Superior temporal gyrus (tissue), 1 donor: ENCODE measurements at regions not wholly inside any gene's neighbourhood (a gene's known extent, or its start where the extent isn't known, plus 50 kb on each side); places are given as distances from the start of the nearest gene placed in this dataset.

Experiments
- DNase-seq: peaks from one replicate; pipeline ENCODE4 v3.0.0-alpha.2; 2016; ENCODE audit errors: extremely low spot score

- no peak for DNase-seq
These were observed 110.3 kb upstream of the CEP85L start for GRCh38 chr6:118761645-118762044.

- no peak for DNase-seq
These were observed 107.6 kb upstream of the CEP85L start for GRCh38 chr6:118758946-118759345.

- no peak for DNase-seq
These were observed 104.7 kb upstream of the CEP85L start for GRCh38 chr6:118755941-118756646.

GRCh38 chr6:118752803-118753202 is 101.4 kb upstream of the CEP85L start:
- DNase-seq, result no peak

- no peak for DNase-seq
These were observed 99.7 kb upstream of the CEP85L start for GRCh38 chr6:118751072-118751471.

GRCh38 chr6:118750143-118750542 is 98.8 kb upstream of the CEP85L start:
- DNase-seq, result no peak

- peak; percentile 43 for DNase-seq
These were observed 97.1 kb upstream of the CEP85L start for GRCh38 chr6:118748311-118749062.

- no peak for DNase-seq
These were observed 95.4 kb upstream of the CEP85L start for GRCh38 chr6:118746825-118747174.

- DNase-seq, result no peak
These were observed 94.9 kb upstream of the CEP85L start for GRCh38 chr6:118746145-118746824.

GRCh38 chr6:118745156-118745555 is 93.8 kb upstream of the CEP85L start:
- no peak for DNase-seq

GRCh38 chr6:118744261-118744941 is 93.0 kb upstream of the CEP85L start:
- no peak for DNase-seq

GRCh38 chr6:118743746-118744145 is 92.4 kb upstream of the CEP85L start:
- DNase-seq, result no peak

GRCh38 chr6:118740372-118740771 is 89.0 kb upstream of the CEP85L start:
- DNase-seq, result no peak

GRCh38 chr6:118739696-118740353 is 88.4 kb upstream of the CEP85L start:
- DNase-seq, result no peak

GRCh38 chr6:118736440-118736839 is 85.0 kb upstream of the CEP85L start:
- no peak for DNase-seq

GRCh38 chr6:118735320-118735719 is 83.9 kb upstream of the CEP85L start:
- DNase-seq, result no peak

GRCh38 chr6:118725944-118726343 is 74.6 kb upstream of the CEP85L start:
- no peak for DNase-seq

- DNase-seq, result no peak
These were observed 72.8 kb upstream of the CEP85L start for GRCh38 chr6:118724211-118724610.

- DNase-seq, result no peak
These were observed 71.7 kb upstream of the CEP85L start for GRCh38 chr6:118722829-118723813.

GRCh38 chr6:118720125-118720473 is 68.7 kb upstream of the CEP85L start:
- DNase-seq, result no peak
